ENCODE measurements at regions not wholly inside any gene's neighbourhood (a gene's known extent, or its start where the extent isn't known, plus 50 kb on each side); places are given as distances from the start of the nearest gene placed in this dataset.

- Histone ChIP-seq H3K36me3 (ENCODE audit: control insufficient read depth in 2 of 4, insufficient read depth in 4 of 4, low read length in 3 of 4) (no peaks in the 10 kb centered on the region), H4K20me1 (replicated peaks in 1 of 2; ENCODE audit: control insufficient read depth in 1 of 2, insufficient read depth in 2 of 2, low read length in 2 of 2) (no peaks in the 10 kb centered on the region), H3K27ac (ENCODE audit: low read depth, low read length) (no peak overlapping the region), H3K79me2 (ENCODE audit: control insufficient read depth in 1 of 2, insufficient read depth in 2 of 2, low read length in 2 of 2) (no peaks in the 10 kb centered on the region), H3K23me2 (ENCODE audit: low read depth, low read length) (no peaks in the 10 kb centered on the region), H2BK120ac (replicated peaks; ENCODE audit: low read depth, low read length) (no peak overlapping the region), H2BK5ac (ENCODE audit: low read depth, low read length) (no peak overlapping the region), H3K14ac (ENCODE audit: insufficient read length) (no peak overlapping the region), H3K4me2 (ENCODE audit: insufficient read depth in 1 of 2, low read depth in 2 of 2, low read length in 2 of 2) (no peak overlapping the region), H2AK5ac (ENCODE audit: low read depth, low read length) (no peak overlapping the region), H2BK15ac (ENCODE audit: low read length) (no peak overlapping the region), H3K79me1 (ENCODE audit: low read depth, low read length) (no peaks in the 10 kb centered on the region), H3K9me3 (ENCODE audit: insufficient read depth in 2 of 2, low read depth in 1 of 2, low read length in 1 of 2) (no peaks in the 10 kb centered on the region), H2BK20ac (ENCODE audit: low read length) (no peak overlapping the region), H3K4ac (replicated peaks; ENCODE audit: insufficient read length, low read depth, low read length) (no peak overlapping the region), H3K23ac (ENCODE audit: insufficient read length) (no peak overlapping the region), H3K9ac (replicated peaks in 1 of 4; ENCODE audit: extremely low read depth in 1 of 4, low read depth in 3 of 4, low read length in 3 of 4) (no peak overlapping the region), H3K18ac (ENCODE audit: extremely low read depth, low read length) (no peak overlapping the region), H3K27me3 (replicated peaks in 1 of 4; ENCODE audit: control insufficient read depth in 3 of 4, extremely low read depth in 1 of 4, insufficient read depth in 3 of 4, low read length in 3 of 4) (no peaks in the 10 kb centered on the region), H4K8ac (ENCODE audit: extremely low read depth, insufficient read depth, low read length) (no peak overlapping the region), H3K4me1 (replicated peaks in 1 of 4; ENCODE audit: control insufficient read depth in 3 of 4, insufficient read depth in 4 of 4, low read length in 3 of 4) (no peaks in the 10 kb centered on the region), H2BK12ac (ENCODE audit: low read depth, low read length) (no peak overlapping the region), H3K4me3 (ENCODE audit: extremely low read depth in 1 of 4, insufficient read depth in 2 of 4, low read depth in 3 of 4, low read length in 4 of 4) (no peak overlapping the region), H2AFZ (ENCODE audit: low read length) (no peak overlapping the region), H3K56ac (replicated peaks; ENCODE audit: insufficient read length, low read depth, low read length) (no peak overlapping the region), H4K5ac (ENCODE audit: insufficient read length, low read depth, low read length) (no peak overlapping the region), H4K91ac (replicated peaks; ENCODE audit: insufficient read length, low read length) (no peak overlapping the region)
- ChIA-PET CTCF (ENCODE audit: partially characterized antibody) (interaction anchor here (0.6 to 6.0 kb wide), 5 partner anchors 10 to 973 kb away, joined by 3 to 33 read pairs (median 4); no protein-coding TSS in a partner anchor), POLR2A (ENCODE audit: partially characterized antibody) (no interaction called here)
- DNase-seq (ENCODE audit: low read depth in 1 of 2, low spot score in 2 of 2) = no peak
- FAIRE-seq = no peak
- 77% methylated on average over 1 of the region's 1 CpG; no CpG with 5 or more reads in 1 of the 2 experiments for WGBS, 2 experiments (ENCODE audit: extremely low coverage in 1 of 2, insufficient coverage in 1 of 2, insufficient read length in 1 of 2, insufficient replicate concordance in 2 of 2, low coverage in 1 of 2, low lambda C conversion rate in 2 of 2, missing lambda C conversion rate in 1 of 2)
- no peak for TF ChIP-seq RFX5 (IDR thresholded peaks at IDR 0.05; ENCODE audit: borderline replicate concordance, low read depth, low read length)
- TF ChIP-seq EZH2 (IDR thresholded peaks at IDR 0.05; ENCODE audit: low read depth, low read length, severe bottlenecking) = no peak
- no peak for TF ChIP-seq ATF3 (IDR thresholded peaks at IDR 0.05; ENCODE audit: insufficient read depth, low read depth, low read length)
- no peak for TF ChIP-seq KDM5A (IDR thresholded peaks at IDR 0.05; ENCODE audit: low read length)
Measured at GRCh38 chr6:133804265-133804664, 84.6 kb upstream of the TCF21 start.

All from H1 (cell line).